Gastroesophageal sphincter (tissue), 4 donors: ENCODE measurements at regions not wholly inside any gene's neighbourhood (a gene's known extent, or its start where the extent isn't known, plus 50 kb on each side); places are given as distances from the start of the nearest gene placed in this dataset.
"Not testable (repeated sequence)": the region's sequence is repeated elsewhere in the genome, so short reads cannot be mapped to it uniquely, and the experiment has no call there.

Experiments
- ATAC-seq: fragments of 150-250 bp; one replicate; pipeline ENCODE4 v1.9.1; 2016; ENCODE audit warnings: mild to moderate bottlenecking, moderate library complexity
- H3K27ac ChIP-seq, 4 donors: fragments of 200-600 bp; sonication (generic) in 3 of 4; 1 replicate in 3 of 4; 2 replicates in 1 of 4; pipeline ENCODE4 v1.5.1; 2016 to 2019
- H3K27me3 ChIP-seq: fragments of 200-600 bp; sonication (generic); one replicate; pipeline ENCODE4 v1.5.1; 2019
- H3K36me3 ChIP-seq, 2 donors: fragments of 200-600 bp; sonication (generic); one replicate each; pipeline ENCODE4 v1.5.1; 2019; ENCODE audit warnings: control low read depth in 1 of 2
- H3K4me1 ChIP-seq, 3 donors: fragments of 200-600 bp; sonication (generic); 1 replicate in 2 of 3; 2 replicates in 1 of 3; pipeline ENCODE4 v1.5.1; 2016 to 2019; ENCODE audit warnings: control low read depth in 2 of 3
- H3K4me3 ChIP-seq, 2 donors: fragments of 200-600 bp; sonication (generic); one replicate each; pipeline ENCODE4 v1.5.1; 2019; ENCODE audit warnings: mild to moderate bottlenecking in 1 of 2, moderate library complexity in 1 of 2
- H3K9me3 ChIP-seq, 3 donors: fragments of 200-600 bp; sonication (generic); one replicate each; pipeline ENCODE4 v1.5.1; 2017 to 2019; ENCODE audit warnings: control low read depth in 2 of 3
- CTCF ChIP-seq, 4 experiments: fragments of 200-600 bp in 2 of 4; fragments of 450-650 bp in 2 of 4; sonication (generic) in 1 of 4; IDR thresholded peaks; one replicate each; pipeline ENCODE4 v1.5.1; 2017 to 2019; ENCODE audit warnings: antibody characterized with exemption in 4 of 4, mild to moderate bottlenecking in 2 of 4, moderate library complexity in 2 of 4
- EP300 ChIP-seq: sonication (generic); formaldehyde crosslinking; IDR thresholded peaks from one replicate; pipeline ENCODE4 v1.6.1; 2017; ENCODE audit warnings: antibody characterized with exemption, mild to moderate bottlenecking
- POLR2A ChIP-seq, 2 donors: fragments of 450-650 bp; IDR thresholded peaks; one replicate each; pipeline ENCODE4 v1.6.1; 2017; ENCODE audit warnings: antibody characterized with exemption in 2 of 2, mild to moderate bottlenecking in 2 of 2, moderate library complexity in 1 of 2
- POLR2AphosphoS5 ChIP-seq: sonication (generic); formaldehyde crosslinking; IDR thresholded peaks from one replicate; pipeline ENCODE4 v1.6.1; 2017; ENCODE audit warnings: antibody characterized with exemption
- WGBS, 2 donors: methylation state at CpG; one replicate each; pipeline ENCODE4 v1.1.5; 2018; ENCODE audit warnings: low coverage in 1 of 2; 5-methylcytosine and 5-hydroxymethylcytosine counted together

- Histone ChIP-seq H3K4me1 (peaks cover 4 to 17% (median 5%) of the 10 kb centered on the region in 3 donors), H3K36me3 (no peaks in the 10 kb centered on the region), H3K9me3 (no peaks in the 10 kb centered on the region), H3K4me3 (no peak overlapping the region), H3K27me3 (no peaks in the 10 kb centered on the region), H3K27ac (no peak overlapping the region)
- 79 to 81% methylated on average over 4 to 5 of the region's 5 CpGs for WGBS, 2 donors
- ATAC-seq: no peak
- TF ChIP-seq EP300 (no peak), CTCF (IDR thresholded peaks at IDR 0.05) (no peak), POLR2A (IDR thresholded peaks at IDR 0.05) (no peak), POLR2AphosphoS5 (no peak)
Observed at GRCh38 chr7:149673006-149673405, 100.4 kb downstream of the ZNF467 start.

- TF ChIP-seq POLR2AphosphoS5 (peak; percentile 71), CTCF (IDR thresholded peaks at IDR 0.05) (no peak)
- peak overlapping the region in 1 of 4 donors; percentile 29 for H3K27ac ChIP-seq
- whole genome bisulfite sequencing, 2 donors: 0 to 10% methylated on average over 1 of the region's 1 CpG
- H3K4me1 ChIP-seq: peaks cover 4 to 17% (median 5%) of the 10 kb centered on the region in 3 donors
- peak; percentile 77 for ATAC-seq
- no peaks in the 10 kb centered on the region for H3K9me3 ChIP-seq
- H3K36me3 ChIP-seq: no peaks in the 10 kb centered on the region
- H3K27me3 ChIP-seq: peaks cover 6% of the 10 kb centered on the region
- H3K4me3 ChIP-seq: no peak overlapping the region
Observed at GRCh38 chr7:149670288-149670687, 103.1 kb downstream of the ZNF467 start.

DNA sequence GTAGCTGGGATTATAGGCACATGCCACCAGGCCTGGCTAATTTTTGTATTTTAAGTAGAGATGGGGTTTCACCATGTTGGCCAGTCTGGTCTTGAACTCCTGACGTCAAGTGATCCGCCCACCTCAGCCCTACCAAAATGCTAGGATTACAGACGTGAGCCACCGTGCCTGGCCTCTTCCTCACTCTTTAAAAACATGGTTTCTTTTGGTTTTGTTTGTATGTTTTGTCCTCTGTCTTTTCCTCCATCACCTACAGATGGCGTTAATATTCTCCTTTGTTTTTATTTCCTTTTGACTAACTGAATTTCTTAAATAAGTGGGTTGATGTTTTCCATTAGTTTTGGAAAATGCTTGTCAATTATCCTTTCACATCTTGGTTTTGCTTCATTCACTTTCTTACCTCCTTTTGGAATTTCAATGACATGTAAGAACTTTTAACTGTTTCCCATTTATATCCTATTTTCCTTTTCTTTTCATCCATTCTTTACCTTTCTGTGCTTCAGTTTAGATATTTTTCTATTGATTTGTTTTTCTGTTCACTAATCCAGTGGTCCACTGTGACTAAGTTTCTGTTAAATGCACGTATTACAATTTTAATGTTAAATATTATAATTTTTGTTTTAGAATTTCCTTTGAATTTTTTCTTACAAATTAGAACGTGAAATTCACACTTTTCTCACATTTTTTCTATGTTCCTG lies 104.1 kb downstream of the ZNF467 start:
- TF ChIP-seq POLR2A (IDR thresholded peaks at IDR 0.05): no peak
- peak in 2 of 4 experiments; percentile 36 to 41 for TF ChIP-seq CTCF (IDR thresholded peaks at IDR 0.05)
- peaks cover 6% of the 10 kb centered on the region for H3K27me3 ChIP-seq
- H3K4me1 ChIP-seq: peaks cover 4 to 17% (median 5%) of the 10 kb centered on the region in 3 donors
- ATAC-seq: no peak
- H3K36me3 ChIP-seq: no peaks in the 10 kb centered on the region
- H3K4me3 ChIP-seq: no peak overlapping the region
- WGBS, 2 donors: 25 to 42% methylated on average over 7 of the region's 7 CpGs
- no peak overlapping the region for H3K27ac ChIP-seq
- no peaks in the 10 kb centered on the region for H3K9me3 ChIP-seq

DNA sequence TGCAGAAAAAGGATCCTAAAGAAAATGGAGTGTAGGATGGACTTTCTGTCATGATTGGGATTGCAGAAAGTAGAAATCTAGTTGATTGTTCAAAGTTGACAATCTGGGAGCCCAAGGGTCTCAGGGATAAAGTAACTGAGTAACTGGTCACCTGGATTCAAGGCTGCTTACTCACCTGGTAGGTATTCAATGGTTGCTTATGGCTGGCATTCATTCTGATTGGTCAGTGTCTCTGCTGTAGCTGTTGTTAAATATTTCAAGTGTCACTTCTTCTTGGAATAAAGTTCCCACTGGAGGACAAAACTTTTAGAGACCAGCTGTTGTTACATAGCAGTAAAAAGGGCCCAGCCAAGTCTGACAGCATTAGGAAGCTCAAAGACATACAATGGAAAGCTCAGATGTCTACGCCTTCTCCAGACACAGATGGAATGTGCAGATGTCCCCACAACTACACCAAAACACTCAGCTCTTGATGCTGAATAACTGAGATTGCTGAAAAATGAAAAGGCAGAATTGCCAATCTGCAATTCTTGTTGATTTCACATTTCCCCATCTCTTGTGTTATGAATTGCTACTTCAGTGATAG lies 106.9 kb downstream of the ZNF467 start:
- 80% methylated on average over 1 of the region's 1 CpG; no CpG with 5 or more reads in 1 of the 2 donors for WGBS, 2 donors

DNA sequence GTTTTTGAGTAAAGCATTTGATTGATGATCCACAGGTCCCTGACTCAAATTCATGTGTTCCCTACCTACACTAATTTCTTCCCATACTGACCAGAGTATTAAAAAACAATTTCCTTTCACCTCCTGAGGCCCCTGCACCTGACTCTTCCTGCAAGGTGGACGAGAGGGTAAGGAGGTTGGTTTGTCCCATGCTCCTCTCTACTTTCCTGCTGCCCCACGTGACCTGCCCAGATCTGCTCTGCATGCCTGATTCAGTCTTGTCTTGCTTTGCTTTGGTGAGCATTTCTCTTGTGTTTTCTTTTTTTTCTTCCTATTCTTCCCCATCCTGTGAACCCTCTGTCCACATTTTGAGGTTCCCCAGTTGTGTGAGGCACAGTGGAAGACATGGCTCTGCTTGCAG lies 107.8 kb downstream of the ZNF467 start:
- Histone ChIP-seq H3K4me1 (peaks cover 4 to 14% (median 5%) of the 10 kb centered on the region in 3 donors), H3K9me3 (peaks cover 0 to 14% (median 0%) of the 10 kb centered on the region in 3 donors)
- H3K27me3 ChIP-seq, H3K27ac ChIP-seq, ATAC-seq, H3K36me3 ChIP-seq, H3K4me3 ChIP-seq: not testable (repeated sequence)
- WGBS, 2 donors: 49 to 67% methylated on average over 1 to 2 of the region's 2 CpGs

More for the DNA sequence above, 106.9 kb downstream of the ZNF467 start:
- TF ChIP-seq POLR2A (IDR thresholded peaks at IDR 0.05) (no peak), POLR2AphosphoS5 (no peak), EP300 (no peak), CTCF (IDR thresholded peaks at IDR 0.05) (no peak)
- Histone ChIP-seq H3K27me3 (peaks cover 6% of the 10 kb centered on the region), H3K9me3 (peaks cover 0 to 13% (median 0%) of the 10 kb centered on the region in 3 donors), H3K36me3 (no peaks in the 10 kb centered on the region), H3K27ac (no peak overlapping the region), H3K4me3 (no peak overlapping the region), H3K4me1 (peaks cover 4 to 17% (median 5%) of the 10 kb centered on the region in 3 donors)
- ATAC-seq: no peak
